IMR-90 (cell line): ENCODE measurements at regions not wholly inside any gene's neighbourhood (a gene's known extent, or its start where the extent isn't known, plus 50 kb on each side); places are given as distances from the start of the nearest gene placed in this dataset.
A peak's percentile ranks its signal among the peaks of the same experiment; 100 is the strongest.

Experiments used
- ATAC-seq: fragments of 200-7000 bp; cut with Tn5 transposase; 2 replicates; pipeline ENCODE4 v1.9.1; 2020; ENCODE audit warnings: low read depth, mild to moderate bottlenecking, moderate library complexity
- BruUV-seq: library from RNA; stranded (reverse); fragments of 400-500 nt; replicated peaks from 2 replicates; lab custom pipeline; 2021; lab: Mats Ljungman, UMichigan
- CTCF ChIA-PET: fragments of 300-600 bp; formaldehyde crosslinking; extraction: SDS; loops from one replicate; lab custom pipeline; 2021; ENCODE audit warnings: antibody characterized with exemption; lab: Yijun Ruan, JAX
- POLR2A ChIA-PET: fragments of 300-600 bp; sonication (Branson Sonifier 250); formaldehyde crosslinking; loops from one replicate; lab custom pipeline; 2022; ENCODE audit warnings: antibody characterized with exemption; ENCODE audit not compliant: unreplicated experiment; lab: Charles Lee
- DNase-seq: peaks from one replicate; pipeline ENCODE4 v3.0.0; 2013
- H2AFZ ChIP-seq: replicated peaks from 2 replicates; pipeline ENCODE3; 2013; ENCODE audit warnings: low read length, mild to moderate bottlenecking; ENCODE audit not compliant: poor library complexity
- H2AK5ac ChIP-seq: 2 replicates; pipeline ENCODE4 v1.6.1; 2013; ENCODE audit warnings: low read depth, low read length, inconsistent platforms
- H2AK9ac ChIP-seq: replicated peaks from 2 replicates; pipeline ENCODE3; 2013; ENCODE audit warnings: mild to moderate bottlenecking, low read depth, low read length, moderate library complexity; ENCODE audit not compliant: poor library complexity
- H2BK120ac ChIP-seq: 2 replicates; pipeline ENCODE4 v1.6.1; 2013; ENCODE audit warnings: low read depth, low read length, inconsistent platforms
- H2BK15ac ChIP-seq: 3 replicates; pipeline ENCODE4 v1.6.1; 2013; ENCODE audit warnings: low read depth, low read length, inconsistent platforms
- H2BK20ac ChIP-seq: 2 replicates; pipeline ENCODE4 v1.6.1; 2013; ENCODE audit warnings: low read depth, mild to moderate bottlenecking, inconsistent platforms, low read length, moderate library complexity
- H2BK5ac ChIP-seq: 2 replicates; pipeline ENCODE4 v1.6.1; 2013; ENCODE audit warnings: mild to moderate bottlenecking, low read depth, low read length, inconsistent platforms; ENCODE audit not compliant: poor library complexity, severe bottlenecking
- H3K14ac ChIP-seq: replicated peaks from 2 replicates; pipeline ENCODE4 v1.6.1; 2013; ENCODE audit warnings: low read depth, low read length, inconsistent platforms
- H3K18ac ChIP-seq: 2 replicates; pipeline ENCODE4 v1.6.1; 2013; ENCODE audit warnings: low read depth, low read length, control low read depth
- H3K23ac ChIP-seq: 2 replicates; pipeline ENCODE4 v1.6.1; 2013; ENCODE audit warnings: low read depth, low read length, inconsistent platforms
- H3K27ac ChIP-seq: 2 replicates; pipeline ENCODE4 v1.5.1; 2013; ENCODE audit warnings: mild to moderate bottlenecking, control low read depth, low read length; ENCODE audit not compliant: insufficient read depth
- H3K27me3 ChIP-seq: 2 replicates; pipeline ENCODE4 v1.6.1; 2013; ENCODE audit warnings: low read length; ENCODE audit not compliant: control insufficient read depth, insufficient read depth
- H3K36me3 ChIP-seq: 2 replicates; pipeline ENCODE4 v1.6.1; 2013; ENCODE audit warnings: low read length, mixed read lengths; ENCODE audit not compliant: control insufficient read depth, insufficient read depth
- H3K4ac ChIP-seq: 2 replicates; pipeline ENCODE4 v1.6.1; 2013; ENCODE audit warnings: low read depth, low read length, inconsistent platforms
- H3K4me1 ChIP-seq: 2 replicates; pipeline ENCODE4 v1.6.1; 2013; ENCODE audit warnings: low read length, mixed read lengths; ENCODE audit not compliant: control insufficient read depth, insufficient read depth
- H3K4me2 ChIP-seq: 2 replicates; pipeline ENCODE4 v1.6.1; 2013; ENCODE audit warnings: low read depth, mild to moderate bottlenecking, control low read depth, low read length, moderate library complexity
- H3K4me3 ChIP-seq: 2 replicates; pipeline ENCODE4 v1.5.1; 2013; ENCODE audit warnings: low read depth, mild to moderate bottlenecking, control low read depth, low read length, moderate library complexity; ENCODE audit not compliant: insufficient read depth
- H3K56ac ChIP-seq: 2 replicates; pipeline ENCODE4 v1.6.1; 2013; ENCODE audit warnings: low read length, inconsistent platforms; ENCODE audit not compliant: insufficient read depth; ENCODE audit errors: extremely low read depth
- H3K79me1 ChIP-seq, 2 experiments: 2 replicates each; pipeline ENCODE4 v1.6.1; 2013; ENCODE audit warnings: low read length in 2 of 2, inconsistent platforms in 1 of 2, low read depth in 1 of 2
- H3K9ac ChIP-seq: 2 replicates; pipeline ENCODE4 v1.6.1; 2013; ENCODE audit warnings: low read depth, low read length, control low read depth
- H3K9me1 ChIP-seq: 2 replicates; pipeline ENCODE4 v1.6.1; 2013; ENCODE audit warnings: low read length, inconsistent platforms; ENCODE audit not compliant: insufficient read depth
- H3K9me3 ChIP-seq: 2 replicates; pipeline ENCODE4 v1.6.1; 2013; ENCODE audit warnings: low read length; ENCODE audit not compliant: control insufficient read depth, insufficient read depth
- H4K20me1 ChIP-seq: 2 replicates; pipeline ENCODE4 v1.6.1; 2013; ENCODE audit warnings: low read length, inconsistent platforms; ENCODE audit not compliant: insufficient read depth
- H4K5ac ChIP-seq: 2 replicates; pipeline ENCODE4 v1.6.1; 2013; ENCODE audit warnings: mild to moderate bottlenecking, low read depth, low read length, control low read depth
- H4K8ac ChIP-seq, 2 experiments: 2 replicates each; pipeline ENCODE4 v1.6.1; 2013; ENCODE audit warnings: low read depth in 2 of 2, low read length in 2 of 2, control low read depth in 1 of 2, inconsistent platforms in 1 of 2
- H4K91ac ChIP-seq: 2 replicates; pipeline ENCODE4 v1.6.1; 2013; ENCODE audit warnings: low read depth, low read length, inconsistent platforms; ENCODE audit not compliant: insufficient read depth
- MAFK ChIP-seq: IDR thresholded peaks from 2 replicates; pipeline ENCODE4 v1.6.1; 2012; ENCODE audit warnings: low read depth, low read length, improper control_type of control experiment
- dilution Hi-C: fragments of 300-500 bp; cut with HindIII; formaldehyde crosslinking; loops from one replicate; pipeline ENCODE4 v1.14.3; 2018; ENCODE audit warnings: low sequenced_read_pairs; ENCODE audit not compliant: unreplicated experiment
- in situ Hi-C: fragments of 300-500 bp; cut with MboI; formaldehyde crosslinking; loops from 3 replicates; pipeline ENCODE4 v1.14.3; 2019; ENCODE audit warnings: low sequenced_read_pairs, inconsistent platforms, mixed read lengths
- intact Hi-C: fragments of 100-400 bp; cut with micrococcal nuclease; formaldehyde crosslinking; loops from 2 replicates; pipeline ENCODE4 v1.10.0; 2022

GRCh38 chr2:147204102-147204501, 640.7 kb upstream of the ACVR2A start:
- no peak overlapping the region for H2BK5ac ChIP-seq
- dilution Hi-C loops (no loop called here), in situ Hi-C loops (no loop called here), intact Hi-C loops (no loop called here)
- no peak overlapping the region for H3K4me2 ChIP-seq
- ChIA-PET POLR2A (no interaction called here), CTCF (no interaction called here)
- H3K4ac ChIP-seq, result no peak overlapping the region
- no peak overlapping the region for H3K27ac ChIP-seq
- H3K9me1 ChIP-seq, result no peaks in the 10 kb centered on the region
- no peak overlapping the region for H3K56ac ChIP-seq
- H2BK20ac ChIP-seq, result no peak overlapping the region
- no peak for TF ChIP-seq MAFK
- H2AK9ac ChIP-seq, result no peak overlapping the region
- H4K5ac ChIP-seq, result no peak overlapping the region
- H3K9me3 ChIP-seq, result peaks cover 3% of the 10 kb centered on the region
- H3K9ac ChIP-seq, result no peak overlapping the region
- H2AK5ac ChIP-seq, result no peak overlapping the region
- H2AFZ ChIP-seq, result no peak overlapping the region
- no peaks in the 10 kb centered on the region for H3K36me3 ChIP-seq
- DNase-seq (peak; percentile 1), ATAC-seq (no peak)
- H4K8ac ChIP-seq, result no peak overlapping the region
- no peak overlapping the region for H2BK15ac ChIP-seq
- H3K4me1 ChIP-seq, result no peaks in the 10 kb centered on the region
- H4K91ac ChIP-seq, result no peak overlapping the region
- no peaks in the 10 kb centered on the region for H3K79me1 ChIP-seq
- H3K14ac ChIP-seq, result no peak overlapping the region
- H2BK120ac ChIP-seq, result no peak overlapping the region
- no peak overlapping the region for H3K4me3 ChIP-seq
- no peak overlapping the region for H3K18ac ChIP-seq
- no peaks in the 10 kb centered on the region for H3K27me3 ChIP-seq
- no TSS peak for BruUV-seq
- H3K23ac ChIP-seq, result no peak overlapping the region
- no peaks in the 10 kb centered on the region for H4K20me1 ChIP-seq
